Neural crest cell (in vitro differentiated cells): ENCODE measurements at regions not wholly inside any gene's neighbourhood (a gene's known extent, or its start where the extent isn't known, plus 50 kb on each side); places are given as distances from the start of the nearest gene placed in this dataset.

ENCODE experiments used
- DNase-seq: peaks from one replicate; pipeline ENCODE4 v3.0.0; 2021; ENCODE audit warnings: low read depth, mixed read lengths, low spot score
- H3K27ac Mint-ChIP-seq: one replicate; pipeline ENCODE4 v1.8.0; 2021; ENCODE audit warnings: mild to moderate bottlenecking, mixed read lengths; ENCODE audit not compliant: unreplicated experiment
- H3K27me3 Mint-ChIP-seq: 2 replicates; pipeline ENCODE4 v1.8.0; 2021; ENCODE audit warnings: low read depth, mild to moderate bottlenecking, mixed read lengths
- H3K36me3 Mint-ChIP-seq: 2 replicates; pipeline ENCODE4 v1.8.0; 2021; ENCODE audit warnings: low read depth, mild to moderate bottlenecking, mixed read lengths
- H3K4me1 Mint-ChIP-seq: 2 replicates; pipeline ENCODE4 v1.8.0; 2021; ENCODE audit warnings: mixed read lengths
- H3K4me3 Mint-ChIP-seq: one replicate; pipeline ENCODE4 v1.8.0; 2021; ENCODE audit warnings: mild to moderate bottlenecking, mixed read lengths
- H3K9me3 Mint-ChIP-seq: 2 replicates; pipeline ENCODE4 v1.8.0; 2021; ENCODE audit warnings: mixed read lengths
- CTCF ChIP-seq: fragments of 200-600 bp; sonication (generic); conservative IDR thresholded peaks from 2 replicates; pipeline ENCODE4 v1.5.0; 2021; ENCODE audit warnings: antibody characterized with exemption, mild to moderate bottlenecking

DNA sequence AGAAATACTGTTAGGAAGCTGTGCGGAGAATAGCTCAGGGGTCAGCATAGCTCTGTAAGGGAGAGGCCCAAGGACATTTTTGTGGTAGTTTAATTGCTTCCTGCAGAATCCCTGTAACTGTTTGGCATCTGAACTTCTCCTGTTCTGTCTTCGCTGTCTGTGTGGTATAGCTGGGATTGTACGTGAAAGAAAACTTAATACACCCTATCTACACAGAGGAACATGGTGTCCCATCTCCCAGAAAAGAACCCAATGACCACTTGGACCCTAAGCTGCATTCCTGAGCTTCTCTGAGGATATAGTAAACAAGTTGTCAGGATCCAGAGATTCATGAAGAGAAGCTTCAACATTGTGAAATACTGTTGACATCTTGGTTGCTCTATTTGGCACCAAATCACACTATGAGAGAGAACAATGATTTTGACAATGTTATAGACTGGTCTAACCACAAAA, 81.3 kb downstream of the CDC42EP3 start:
- Mint-ChIP-seq H3K4me3 (no peak overlapping the region), H3K9me3 (peaks cover 3% of the 10 kb centered on the region), H3K27me3 (peaks cover 3% of the 10 kb centered on the region), H3K36me3 (no peaks in the 10 kb centered on the region), H3K27ac (no peak overlapping the region), H3K4me1 (peaks cover 4% of the 10 kb centered on the region)
- no peak for TF ChIP-seq CTCF
- no peak for DNase-seq
